GM21367 (cell line): ENCODE measurements at regions not wholly inside any gene's neighbourhood (a gene's known extent, or its start where the extent isn't known, plus 50 kb on each side); places are given as distances from the start of the nearest gene placed in this dataset.
"Not testable (repeated sequence)": the region's sequence is repeated elsewhere in the genome, so short reads cannot be mapped to it uniquely, and the experiment has no call there.

ENCODE experiments used
- ATAC-seq: cut with Tn5 transposase; IDR thresholded peaks from one replicate; pipeline ENCODE4 v1.9.1; 2021; ENCODE audit not compliant: unreplicated experiment

GRCh38 chr7:155377071-155377837, 79.6 kb downstream of the INSIG1 start:
- no peak for ATAC-seq

- no peak for ATAC-seq
Observed at GRCh38 chr7:155377838-155378579, 79.9 kb upstream of the EN2 start.

GRCh38 chr7:155378580-155378934, 79.4 kb upstream of the EN2 start:
- no peak for ATAC-seq

- ATAC-seq, result no peak
Observed at GRCh38 chr7:155378959-155379871, 78.7 kb upstream of the EN2 start.

GRCh38 chr7:155380221-155380861, 77.6 kb upstream of the EN2 start:
- peak; percentile 80 for ATAC-seq

GRCh38 chr7:155380976-155381851, 76.7 kb upstream of the EN2 start:
- ATAC-seq, result no peak

GRCh38 chr7:155381852-155382801, 75.8 kb upstream of the EN2 start:
- no peak for ATAC-seq

- no peak for ATAC-seq
Observed at GRCh38 chr7:155382802-155383171, 75.1 kb upstream of the EN2 start.

- ATAC-seq, result no peak
Observed at GRCh38 chr7:155383756-155384491, 74.0 kb upstream of the EN2 start.

GRCh38 chr7:155384751-155385150, 73.2 kb upstream of the EN2 start:
- ATAC-seq, result no peak

GRCh38 chr7:155385182-155385581, 72.7 kb upstream of the EN2 start:
- not testable (repeated sequence) for ATAC-seq

- no peak for ATAC-seq
Observed at GRCh38 chr7:155386608-155387007, 71.3 kb upstream of the EN2 start.

GRCh38 chr7:155387066-155387620, 70.8 kb upstream of the EN2 start:
- ATAC-seq, result no peak

- no peak for ATAC-seq
Observed at GRCh38 chr7:155388561-155388960, 69.4 kb upstream of the EN2 start.

- no peak for ATAC-seq
Observed at GRCh38 chr7:155391414-155391813, 66.5 kb upstream of the EN2 start.

GRCh38 chr7:155392726-155393570, 65.0 kb upstream of the EN2 start:
- ATAC-seq, result no peak

GRCh38 chr7:155394413-155394812, 63.5 kb upstream of the EN2 start:
- ATAC-seq, result no peak
